Osteoblast (primary cell): ENCODE measurements at regions not wholly inside any gene's neighbourhood (a gene's known extent, or its start where the extent isn't known, plus 50 kb on each side); places are given as distances from the start of the nearest gene placed in this dataset.
"Not testable (repeated sequence)": the region's sequence is repeated elsewhere in the genome, so short reads cannot be mapped to it uniquely, and the experiment has no call there.

ENCODE experiments used
- DNase-seq: peaks from one replicate; pipeline ENCODE4 v3.0.0; 2011; ENCODE audit warnings: low spot score, mixed read lengths; ENCODE audit not compliant: insufficient read length; ENCODE audit errors: missing footprints
- H2AFZ ChIP-seq: 2 replicates; pipeline ENCODE4 v1.6.0; 2011; ENCODE audit warnings: mild to moderate bottlenecking, low read length
- H3K27ac ChIP-seq: 2 replicates; pipeline ENCODE4 v1.5.1; 2011; ENCODE audit warnings: mild to moderate bottlenecking, low read depth, low read length, moderate library complexity
- H3K27me3 ChIP-seq: 2 replicates; pipeline ENCODE4 v1.6.0; 2012; ENCODE audit warnings: mild to moderate bottlenecking, control low read depth, inconsistent platforms, low read length, moderate library complexity; ENCODE audit not compliant: insufficient read depth
- H3K36me3 ChIP-seq: 2 replicates; pipeline ENCODE4 v1.5.1; 2011; ENCODE audit warnings: mild to moderate bottlenecking, low read length, control low read depth, moderate library complexity; ENCODE audit not compliant: insufficient read depth
- H3K4me1 ChIP-seq: 2 replicates; pipeline ENCODE4 v1.5.1; 2011; ENCODE audit warnings: mild to moderate bottlenecking, low read length, control low read depth, moderate library complexity; ENCODE audit not compliant: insufficient read depth
- H3K4me2 ChIP-seq: 2 replicates; pipeline ENCODE4 v1.6.0; 2011; ENCODE audit warnings: mild to moderate bottlenecking, low read length; ENCODE audit not compliant: insufficient read depth
- H3K4me3 ChIP-seq: fragments of 200-600 bp; sonication (generic); 3 replicates; pipeline ENCODE4 v1.5.1; 2012; ENCODE audit warnings: mild to moderate bottlenecking, low read length, inconsistent platforms; ENCODE audit not compliant: insufficient read depth
- H3K79me2 ChIP-seq: 2 replicates; pipeline ENCODE4 v1.6.0; 2012; ENCODE audit warnings: mild to moderate bottlenecking, low read length, control low read depth, inconsistent platforms; ENCODE audit not compliant: insufficient read depth
- H3K9me3 ChIP-seq: 2 replicates; pipeline ENCODE4 v1.5.1; 2011; ENCODE audit warnings: low read depth, low read length, control low read depth
- H4K20me1 ChIP-seq: 2 replicates; pipeline ENCODE4 v1.6.0; 2012; ENCODE audit warnings: mild to moderate bottlenecking, low read length, control low read depth; ENCODE audit not compliant: insufficient read depth
- CTCF ChIP-seq: IDR thresholded peaks from 2 replicates; pipeline ENCODE4 v1.5.1; 2011; ENCODE audit warnings: mild to moderate bottlenecking, low read depth, low read length, moderate library complexity; ENCODE audit errors: extremely low read depth

- no peaks in the 10 kb centered on the region for H3K4me1 ChIP-seq
- no peak overlapping the region for H3K27ac ChIP-seq
- H3K4me2 ChIP-seq, result no peak overlapping the region
- TF ChIP-seq CTCF, result no peak
- no peaks in the 10 kb centered on the region for H3K36me3 ChIP-seq
- no peak overlapping the region for H2AFZ ChIP-seq
- no peaks in the 10 kb centered on the region for H4K20me1 ChIP-seq
- no peak for DNase-seq
- no peaks in the 10 kb centered on the region for H3K27me3 ChIP-seq
- no peak overlapping the region for H3K4me3 ChIP-seq
- no peaks in the 10 kb centered on the region for H3K79me2 ChIP-seq
- H3K9me3 ChIP-seq, result no peaks in the 10 kb centered on the region
Measured at GRCh38 chr20:50358971-50359370, 151.2 kb upstream of the PTPN1 start.

- Histone ChIP-seq H3K27me3 (no peaks in the 10 kb centered on the region), H4K20me1 (no peaks in the 10 kb centered on the region), H3K9me3 (no peaks in the 10 kb centered on the region), H3K4me3 (no peak overlapping the region), H2AFZ (no peak overlapping the region), H3K27ac (no peak overlapping the region), H3K79me2 (no peaks in the 10 kb centered on the region), H3K36me3 (no peaks in the 10 kb centered on the region), H3K4me2 (no peak overlapping the region), H3K4me1 (no peaks in the 10 kb centered on the region)
- TF ChIP-seq CTCF, result no peak
- no peak for DNase-seq
Measured at GRCh38 chr20:50359607-50360217, 150.5 kb upstream of the PTPN1 start.

GRCh38 chr20:50360218-50360672 lies 149.9 kb upstream of the PTPN1 start:
- no peaks in the 10 kb centered on the region for H3K4me1 ChIP-seq
- H2AFZ ChIP-seq, result no peak overlapping the region
- H4K20me1 ChIP-seq, result no peaks in the 10 kb centered on the region
- H3K36me3 ChIP-seq, result no peaks in the 10 kb centered on the region
- no peak overlapping the region for H3K4me2 ChIP-seq
- H3K9me3 ChIP-seq, result no peaks in the 10 kb centered on the region
- H3K4me3 ChIP-seq, result no peak overlapping the region
- no peak for DNase-seq
- H3K79me2 ChIP-seq, result no peaks in the 10 kb centered on the region
- TF ChIP-seq CTCF, result no peak
- H3K27ac ChIP-seq, result no peak overlapping the region
- H3K27me3 ChIP-seq, result no peaks in the 10 kb centered on the region

- no peaks in the 10 kb centered on the region for H3K9me3 ChIP-seq
- no peak for TF ChIP-seq CTCF
- no peaks in the 10 kb centered on the region for H3K79me2 ChIP-seq
- no peak overlapping the region for H2AFZ ChIP-seq
- no peaks in the 10 kb centered on the region for H3K4me1 ChIP-seq
- no peaks in the 10 kb centered on the region for H4K20me1 ChIP-seq
- no peak overlapping the region for H3K4me3 ChIP-seq
- no peak overlapping the region for H3K27ac ChIP-seq
- no peaks in the 10 kb centered on the region for H3K36me3 ChIP-seq
- no peak for DNase-seq
- no peak overlapping the region for H3K4me2 ChIP-seq
- no peaks in the 10 kb centered on the region for H3K27me3 ChIP-seq
Measured at GRCh38 chr20:50360921-50361320, 149.3 kb upstream of the PTPN1 start.

- not testable (repeated sequence) for H2AFZ ChIP-seq, H3K4me3 ChIP-seq, DNase-seq, H3K4me2 ChIP-seq, H3K79me2 ChIP-seq, H4K20me1 ChIP-seq, H3K4me1 ChIP-seq, H3K27ac ChIP-seq, H3K36me3 ChIP-seq, H3K27me3 ChIP-seq, H3K9me3 ChIP-seq
Measured at GRCh38 chr20:50362177-50362576, 148.0 kb upstream of the PTPN1 start.
